DMS153 (cell line): ENCODE measurements at regions not wholly inside any gene's neighbourhood (a gene's known extent, or its start where the extent isn't known, plus 50 kb on each side); places are given as distances from the start of the nearest gene placed in this dataset.
"Not testable (repeated sequence)": the region's sequence is repeated elsewhere in the genome, so short reads cannot be mapped to it uniquely, and the experiment has no call there.

ENCODE experiments used
- DNase-seq: peaks from one replicate; lab custom pipeline; 2025; lab: John Stamatoyannopoulos, UW

- DNase-seq = no peak
Measured at GRCh38 chr15:31487811-31488436, 161.3 kb downstream of the KLF13 start.

DNA sequence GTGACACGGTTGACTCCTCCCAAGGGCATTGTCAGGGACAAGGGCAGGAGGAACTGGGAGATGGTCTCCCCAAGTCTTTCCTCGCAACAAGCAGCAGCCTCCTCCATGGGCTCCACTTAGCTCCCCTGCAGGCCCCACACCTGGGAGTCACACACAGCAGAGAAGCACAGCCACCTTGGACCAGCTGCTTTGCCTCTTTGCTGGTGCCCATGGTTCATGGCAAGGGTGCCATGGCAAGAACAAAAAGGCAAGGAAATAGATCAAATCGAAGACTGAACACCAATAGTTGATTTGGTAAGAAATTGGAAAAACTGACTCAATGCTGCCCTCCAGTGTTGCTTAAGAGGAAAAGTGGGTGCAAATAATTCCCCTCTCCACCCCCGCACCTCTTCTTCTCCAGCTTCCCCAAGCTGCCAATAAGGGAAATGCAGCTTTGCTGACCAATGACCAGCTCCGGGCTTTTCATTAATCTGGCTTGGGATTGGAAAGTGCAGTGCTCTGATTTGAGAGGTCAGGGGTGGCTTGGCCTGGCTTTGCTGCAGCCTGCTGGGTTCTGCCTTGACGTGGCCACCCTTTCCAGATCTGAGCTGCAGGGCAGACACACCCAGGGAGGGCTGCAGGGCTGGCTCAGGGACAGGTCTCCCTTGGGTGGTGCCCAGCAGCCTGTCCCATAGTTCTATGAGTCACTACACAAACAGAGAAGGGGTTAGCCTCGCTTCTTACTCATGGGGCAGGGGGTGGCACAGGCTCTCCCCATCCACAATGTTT is 162.0 kb downstream of the KLF13 start:
- DNase-seq = peak; percentile 35

- DNase-seq = no peak
Measured at GRCh38 chr15:31489281-31489680, 162.6 kb downstream of the KLF13 start.

- no peak for DNase-seq
Measured at GRCh38 chr15:31489801-31490646, 163.4 kb downstream of the KLF13 start.

- no peak for DNase-seq
Measured at GRCh38 chr15:31494786-31495185, 168.2 kb downstream of the KLF13 start.

DNA sequence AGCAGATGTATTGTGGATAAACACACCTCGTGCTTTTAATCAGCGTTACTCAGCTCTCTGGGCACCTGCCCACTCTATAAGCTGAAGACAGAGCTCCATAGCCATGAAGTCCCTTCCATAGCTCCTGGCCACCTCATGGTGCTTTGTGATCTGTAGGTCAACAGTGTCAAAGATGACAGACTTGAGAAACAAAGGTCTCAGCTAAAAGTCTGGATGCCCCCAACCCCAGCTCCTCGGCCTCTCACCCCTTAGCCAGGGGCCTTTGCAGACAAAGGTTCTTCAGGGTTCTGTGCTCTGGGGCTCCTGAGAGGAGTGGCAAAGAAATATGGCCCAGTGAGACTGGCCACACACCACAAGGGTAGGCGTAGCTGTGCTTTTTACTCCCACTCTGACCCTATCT is 168.6 kb downstream of the KLF13 start:
- DNase-seq = no peak

- DNase-seq = no peak
Measured at GRCh38 chr15:31497838-31498237, 171.2 kb downstream of the KLF13 start.

GRCh38 chr15:31498329-31498728 is 171.7 kb downstream of the KLF13 start:
- DNase-seq = no peak

- no peak for DNase-seq
Measured at GRCh38 chr15:31498756-31499155, 172.1 kb downstream of the KLF13 start.

GRCh38 chr15:31499236-31499952 is 172.8 kb downstream of the KLF13 start:
- no peak for DNase-seq

DNA sequence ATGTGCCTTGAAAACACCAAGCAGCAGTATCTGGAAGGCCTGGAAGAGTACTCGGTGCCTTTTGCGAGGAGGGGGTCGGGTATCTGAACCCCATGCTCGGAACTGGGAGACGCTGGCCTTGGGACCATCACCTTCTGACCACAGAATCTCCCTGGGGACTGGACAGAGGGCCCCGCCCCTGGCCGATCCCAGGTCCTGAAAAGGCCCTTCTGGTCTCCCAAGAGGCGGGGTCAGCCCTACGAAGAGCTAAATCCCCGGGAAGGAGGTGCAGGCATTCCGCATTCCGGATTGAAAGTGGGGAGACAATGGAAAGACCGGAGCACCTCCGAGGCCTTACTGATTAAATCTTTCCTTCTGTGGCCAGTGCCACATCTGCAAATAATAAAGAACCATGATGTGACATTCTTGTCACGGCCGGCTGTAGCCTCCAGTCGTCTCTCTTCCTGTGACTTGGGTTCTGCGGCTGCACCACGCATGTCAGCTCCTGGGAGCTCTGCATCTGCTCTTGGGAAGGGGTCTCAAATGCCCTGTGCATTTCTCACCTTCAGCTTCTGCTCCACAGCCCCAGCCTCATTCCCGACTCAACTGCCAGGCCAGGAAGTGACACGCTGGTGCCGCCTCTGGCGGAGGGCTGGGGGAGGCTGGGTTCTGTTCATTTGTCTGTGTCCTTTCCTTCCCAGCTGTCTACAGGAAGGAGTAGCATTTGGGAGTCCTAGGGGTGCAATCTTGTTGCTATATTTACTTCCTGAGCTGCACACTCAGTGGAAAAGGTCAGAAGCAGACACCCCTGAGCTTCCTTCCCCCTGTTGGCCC is 173.5 kb downstream of the KLF13 start:
- DNase-seq = no peak

DNA sequence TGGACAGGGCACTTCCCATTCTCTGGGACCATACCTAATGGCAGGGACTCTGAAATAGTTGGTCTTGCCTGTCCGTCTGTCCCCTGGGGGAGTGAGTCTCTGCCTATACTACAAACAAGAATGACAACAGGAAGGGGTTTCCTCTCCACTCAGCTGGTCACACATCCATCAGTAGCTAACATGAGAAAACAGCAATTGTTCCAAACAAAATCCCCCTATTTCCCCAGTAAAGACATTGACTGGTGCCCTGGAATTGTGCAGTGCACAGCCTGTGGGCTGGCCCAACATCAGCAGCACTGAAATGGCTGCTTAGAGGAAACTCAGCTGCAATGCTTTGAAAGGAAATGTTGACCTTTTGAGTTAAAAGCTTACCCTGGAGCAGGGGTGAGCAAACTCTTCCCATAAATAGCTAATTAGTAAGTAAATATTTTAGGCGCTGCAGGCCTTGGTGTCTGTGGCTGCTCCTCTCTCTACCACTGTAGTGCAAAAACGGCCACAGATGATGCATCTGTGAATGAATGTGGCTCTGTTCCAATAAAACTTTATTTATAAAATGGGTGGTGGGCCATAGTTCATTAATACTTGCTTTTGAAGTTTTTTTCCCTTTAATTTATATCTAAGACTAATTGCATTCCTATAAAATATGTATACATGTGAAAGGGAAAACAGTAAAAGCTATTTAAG is 174.3 kb downstream of the KLF13 start:
- peak; percentile 2 for DNase-seq

DNA sequence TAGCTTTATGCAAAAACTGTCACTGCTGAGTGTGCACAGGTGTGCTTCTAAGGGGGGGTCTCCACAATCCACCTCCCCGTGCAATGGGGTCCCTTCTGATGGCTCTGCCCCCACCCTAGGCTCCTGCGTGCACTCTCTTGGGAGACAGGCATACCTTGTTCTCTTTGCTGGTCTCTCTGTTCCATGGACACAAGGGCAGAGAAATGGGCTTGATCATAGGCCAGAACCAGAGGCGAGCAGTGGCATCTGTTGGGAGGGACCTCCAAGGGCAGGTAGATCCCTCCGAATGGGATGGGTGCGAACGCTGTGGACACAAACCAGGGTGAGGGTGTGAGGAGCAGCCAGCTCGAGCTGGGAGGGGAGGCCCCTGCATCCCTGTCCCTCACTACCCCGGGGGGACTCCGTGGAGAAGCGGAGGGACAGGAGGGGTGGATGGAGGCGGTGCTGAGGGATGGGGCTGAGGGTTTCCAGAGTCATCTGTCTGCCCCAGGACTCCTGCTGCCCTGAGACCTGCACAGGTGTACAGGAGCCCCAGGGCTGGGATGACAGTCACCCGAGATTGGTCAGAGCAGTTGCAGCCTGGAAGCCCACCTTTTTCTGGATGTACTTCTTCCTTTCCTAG is 175.0 kb downstream of the KLF13 start:
- no peak for DNase-seq

DNA sequence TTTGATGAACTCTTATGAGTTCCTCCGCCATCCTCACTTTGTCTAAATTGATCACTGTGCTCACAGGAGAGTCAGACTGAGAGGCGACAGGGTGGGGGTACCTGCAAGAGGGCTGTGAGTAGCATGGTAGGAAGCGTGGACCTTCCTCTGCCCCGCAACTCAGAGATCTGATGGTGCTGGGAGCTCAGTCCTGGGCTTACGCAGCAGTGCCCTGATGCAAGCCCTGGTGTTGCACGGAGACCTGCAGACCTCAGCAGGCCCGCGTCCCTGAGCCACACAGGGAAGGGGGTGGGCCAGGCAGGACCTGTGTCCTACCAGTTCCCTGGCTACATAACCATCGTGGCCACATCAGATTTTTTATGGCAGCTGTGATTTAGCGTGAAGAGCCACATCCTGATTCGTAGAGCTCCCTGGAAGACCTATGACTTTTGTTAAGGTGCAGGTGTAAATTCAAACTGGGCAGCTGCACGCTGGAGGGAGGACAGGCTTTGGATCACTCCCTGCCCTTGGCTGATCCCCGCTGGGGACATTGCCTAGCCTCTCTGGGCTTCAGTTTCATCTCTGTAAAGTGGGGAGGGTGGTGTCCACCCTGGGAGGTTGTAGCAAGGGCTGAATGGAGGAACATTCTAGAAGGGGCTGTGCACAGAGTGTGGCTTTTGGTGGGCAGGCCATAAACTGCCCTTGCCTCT is 176.1 kb downstream of the KLF13 start:
- DNase-seq = no peak

GRCh38 chr15:31503256-31503655 is 176.6 kb downstream of the KLF13 start:
- DNase-seq = no peak

DNA sequence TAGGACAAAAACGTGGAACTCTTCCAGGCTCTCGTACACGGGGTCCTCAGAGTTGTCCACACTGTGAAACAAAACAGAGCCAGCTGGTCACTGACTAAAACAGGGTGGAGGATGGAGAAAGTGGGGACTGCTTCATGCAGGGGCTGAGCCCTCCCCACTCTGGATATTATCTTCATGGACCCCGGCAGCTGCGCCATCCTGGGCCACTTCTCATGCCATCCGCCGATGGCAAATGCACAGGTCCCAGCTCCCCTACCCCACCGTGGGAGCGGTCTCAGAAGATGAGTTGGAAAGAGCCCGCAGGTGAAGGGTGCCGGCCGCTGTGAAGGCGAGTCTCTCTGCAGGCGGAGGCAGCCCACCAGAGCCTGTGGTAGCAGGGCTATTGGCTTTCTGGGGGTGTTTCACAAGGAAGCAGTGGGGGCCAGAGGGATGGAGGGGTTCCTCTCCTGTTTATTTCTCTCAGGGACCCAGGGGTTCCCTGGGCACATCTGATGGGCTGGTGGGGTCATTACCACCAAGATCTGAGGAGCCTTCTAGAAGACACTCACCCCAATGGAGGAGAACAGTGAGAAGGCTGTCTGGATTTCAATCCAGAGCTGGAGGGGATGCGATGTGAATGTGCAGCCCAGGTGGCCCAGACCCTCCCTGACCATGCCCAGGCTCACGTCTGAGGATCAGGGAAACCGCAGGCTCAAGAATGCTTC is 177.3 kb downstream of the KLF13 start:
- DNase-seq = no peak

DNA sequence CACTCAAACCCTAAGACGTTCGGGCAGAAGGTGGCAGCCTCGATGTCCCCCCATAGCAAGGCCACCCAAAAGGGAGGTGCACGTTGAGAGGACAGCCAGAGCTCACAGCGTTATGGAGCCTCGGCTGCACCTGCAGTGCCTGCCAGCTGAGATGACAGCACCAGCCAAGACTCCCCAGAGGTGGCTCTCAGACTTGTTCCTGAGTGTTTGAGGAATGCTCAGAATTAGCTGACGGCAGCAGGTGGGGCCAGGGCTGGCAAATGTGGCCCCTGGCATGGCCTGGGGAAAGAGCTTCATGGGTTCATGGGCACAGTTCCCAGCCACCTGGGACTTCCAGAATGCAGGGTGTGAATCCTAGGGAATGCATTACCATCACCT is 177.8 kb downstream of the KLF13 start:
- DNase-seq = no peak

GRCh38 chr15:31507573-31507972 is 180.9 kb downstream of the KLF13 start:
- not testable (repeated sequence) for DNase-seq

DNA sequence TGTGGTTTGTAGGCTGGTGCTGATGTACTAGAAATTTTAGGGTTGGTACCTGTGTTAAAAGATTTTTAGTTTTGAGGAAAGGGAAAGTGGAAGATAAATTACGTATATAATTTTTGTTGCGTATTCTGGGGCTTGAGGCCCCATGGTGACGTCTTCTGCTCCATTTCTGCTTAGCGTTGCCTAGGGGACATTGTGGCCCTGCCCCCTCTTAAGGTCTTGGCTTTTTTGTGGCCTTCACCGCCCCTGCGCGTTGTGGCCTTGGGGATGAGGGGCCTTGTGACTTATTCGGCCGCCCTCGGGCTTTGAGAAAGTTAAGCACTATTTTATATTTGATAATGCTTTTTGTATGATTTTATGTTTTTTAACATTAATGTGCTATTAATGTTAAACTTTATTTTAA is 182.0 kb downstream of the KLF13 start:
- no peak for DNase-seq
